Osteocyte (in vitro differentiated cells): ENCODE measurements at regions not wholly inside any gene's neighbourhood (a gene's known extent, or its start where the extent isn't known, plus 50 kb on each side); places are given as distances from the start of the nearest gene placed in this dataset.
"Not testable (repeated sequence)": the region's sequence is repeated elsewhere in the genome, so short reads cannot be mapped to it uniquely, and the experiment has no call there.

Experiments
- DNase-seq: peaks from one replicate; pipeline ENCODE4 v3.0.0; 2021; ENCODE audit warnings: mixed read lengths; ENCODE audit not compliant: unreplicated experiment; ENCODE audit errors: extremely low spot score
- H3K27ac Mint-ChIP-seq: one replicate; pipeline ENCODE4 v1.8.0; 2021; ENCODE audit warnings: mild to moderate bottlenecking, mixed read lengths; ENCODE audit not compliant: unreplicated experiment
- H3K27me3 Mint-ChIP-seq: one replicate; pipeline ENCODE4 v1.8.0; 2021; ENCODE audit warnings: mixed read lengths; ENCODE audit not compliant: unreplicated experiment
- H3K36me3 Mint-ChIP-seq: one replicate; pipeline ENCODE4 v1.8.0; 2021; ENCODE audit warnings: mixed read lengths; ENCODE audit not compliant: unreplicated experiment
- H3K4me1 Mint-ChIP-seq: one replicate; pipeline ENCODE4 v1.8.0; 2021; ENCODE audit warnings: mixed read lengths; ENCODE audit not compliant: unreplicated experiment
- H3K4me3 Mint-ChIP-seq: one replicate; pipeline ENCODE4 v1.8.0; 2021; ENCODE audit warnings: mild to moderate bottlenecking, moderate library complexity, mixed read lengths; ENCODE audit not compliant: unreplicated experiment
- H3K9me3 Mint-ChIP-seq: one replicate; pipeline ENCODE4 v1.8.0; 2021; ENCODE audit warnings: mixed read lengths; ENCODE audit not compliant: unreplicated experiment
- CTCF ChIP-seq: fragments of 200-600 bp; sonication (generic); IDR thresholded peaks from 2 replicates; pipeline ENCODE4 v1.5.0; 2021; ENCODE audit warnings: antibody characterized with exemption, mild to moderate bottlenecking, moderate library complexity

- no peaks in the 10 kb centered on the region for H3K27me3 Mint-ChIP-seq
- peaks cover 3% of the 10 kb centered on the region for H3K9me3 Mint-ChIP-seq
- no peak for TF ChIP-seq CTCF
- H3K4me1 Mint-ChIP-seq: no peaks in the 10 kb centered on the region
- no peak overlapping the region for H3K4me3 Mint-ChIP-seq
- H3K27ac Mint-ChIP-seq: no peak overlapping the region
- no peaks in the 10 kb centered on the region for H3K36me3 Mint-ChIP-seq
- no peak for DNase-seq
Measured at GRCh38 chr12:84036912-84037311, 875.7 kb downstream of the SLC6A15 start.

GRCh38 chr12:84035766-84036165 is 876.8 kb downstream of the SLC6A15 start:
- H3K27ac Mint-ChIP-seq: no peak overlapping the region
- no peak for TF ChIP-seq CTCF
- no peaks in the 10 kb centered on the region for H3K36me3 Mint-ChIP-seq
- H3K9me3 Mint-ChIP-seq: peaks cover 3% of the 10 kb centered on the region
- H3K27me3 Mint-ChIP-seq: no peaks in the 10 kb centered on the region
- no peaks in the 10 kb centered on the region for H3K4me1 Mint-ChIP-seq
- H3K4me3 Mint-ChIP-seq: no peak overlapping the region
- DNase-seq: no peak

- Mint-ChIP-seq H3K27me3 (no peaks in the 10 kb centered on the region), H3K9me3 (peaks cover 3% of the 10 kb centered on the region), H3K4me3 (no peak overlapping the region), H3K4me1 (no peaks in the 10 kb centered on the region), H3K27ac (no peak overlapping the region), H3K36me3 (no peaks in the 10 kb centered on the region)
- TF ChIP-seq CTCF: no peak
- no peak for DNase-seq
Measured at GRCh38 chr12:84034871-84035270, 877.7 kb downstream of the SLC6A15 start.

GRCh38 chr12:84033162-84033561 is 879.4 kb downstream of the SLC6A15 start:
- Mint-ChIP-seq H3K4me1 (no peaks in the 10 kb centered on the region), H3K4me3 (no peak overlapping the region), H3K9me3 (peaks cover 3% of the 10 kb centered on the region), H3K27ac (no peak overlapping the region), H3K27me3 (no peaks in the 10 kb centered on the region), H3K36me3 (no peaks in the 10 kb centered on the region)
- DNase-seq: no peak
- TF ChIP-seq CTCF: no peak

GRCh38 chr12:84018556-84019179 is 893.9 kb downstream of the SLC6A15 start:
- not testable (repeated sequence) for H3K4me1 Mint-ChIP-seq, H3K4me3 Mint-ChIP-seq, H3K36me3 Mint-ChIP-seq, H3K27ac Mint-ChIP-seq, DNase-seq, H3K27me3 Mint-ChIP-seq
- H3K9me3 Mint-ChIP-seq: peaks cover 42% of the 10 kb centered on the region

- no peak for TF ChIP-seq CTCF
- Mint-ChIP-seq H3K9me3 (peaks cover 51% of the 10 kb centered on the region), H3K27ac (no peak overlapping the region), H3K4me1 (no peaks in the 10 kb centered on the region), H3K27me3 (no peaks in the 10 kb centered on the region), H3K36me3 (no peaks in the 10 kb centered on the region), H3K4me3 (no peak overlapping the region)
- no peak for DNase-seq
Measured at GRCh38 chr12:84016956-84017355, 895.6 kb downstream of the SLC6A15 start.
